ENCODE measurements at regions not wholly inside any gene's neighbourhood (a gene's known extent, or its start where the extent isn't known, plus 50 kb on each side); places are given as distances from the start of the nearest gene placed in this dataset.

DNA sequence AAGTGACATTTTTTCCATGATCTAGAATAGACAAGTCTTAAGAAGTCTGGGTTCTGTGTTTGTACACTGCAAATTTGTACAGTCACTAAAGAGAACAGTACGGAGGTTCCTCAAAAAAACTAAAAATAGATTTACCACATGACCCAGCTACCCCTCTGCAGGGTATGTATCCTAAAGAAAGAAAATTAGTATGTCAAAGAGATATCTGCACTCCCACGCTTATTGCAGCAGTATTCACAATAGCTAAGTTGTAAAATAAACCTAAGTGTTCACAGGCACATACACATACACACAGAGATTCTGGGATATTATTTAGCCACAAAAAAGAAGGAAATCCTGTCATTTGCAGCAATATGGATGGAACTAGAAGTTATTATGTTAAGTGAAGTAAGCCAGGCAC, 120.4 kb downstream of the ZIC1 start:
- TF ChIP-seq, protein P1, sequence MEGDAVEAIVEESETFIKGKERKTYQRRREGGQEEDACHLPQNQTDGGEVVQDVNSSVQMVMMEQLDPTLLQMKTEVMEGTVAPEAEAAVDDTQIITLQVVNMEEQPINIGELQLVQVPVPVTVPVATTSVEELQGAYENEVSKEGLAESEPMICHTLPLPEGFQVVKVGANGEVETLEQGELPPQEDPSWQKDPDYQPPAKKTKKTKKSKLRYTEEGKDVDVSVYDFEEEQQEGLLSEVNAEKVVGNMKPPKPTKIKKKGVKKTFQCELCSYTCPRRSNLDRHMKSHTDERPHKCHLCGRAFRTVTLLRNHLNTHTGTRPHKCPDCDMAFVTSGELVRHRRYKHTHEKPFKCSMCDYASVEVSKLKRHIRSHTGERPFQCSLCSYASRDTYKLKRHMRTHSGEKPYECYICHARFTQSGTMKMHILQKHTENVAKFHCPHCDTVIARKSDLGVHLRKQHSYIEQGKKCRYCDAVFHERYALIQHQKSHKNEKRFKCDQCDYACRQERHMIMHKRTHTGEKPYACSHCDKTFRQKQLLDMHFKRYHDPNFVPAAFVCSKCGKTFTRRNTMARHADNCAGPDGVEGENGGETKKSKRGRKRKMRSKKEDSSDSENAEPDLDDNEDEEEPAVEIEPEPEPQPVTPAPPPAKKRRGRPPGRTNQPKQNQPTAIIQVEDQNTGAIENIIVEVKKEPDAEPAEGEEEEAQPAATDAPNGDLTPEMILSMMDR (IDR thresholded peaks at IDR 0.05; ENCODE audit: insufficient read depth, low read length, poor library complexity, severe bottlenecking): no peak
- TF ChIP-seq EZH2phosphoT487 (conservative IDR thresholded peaks at IDR 0.05; ENCODE audit: low read length): no peak
- Histone ChIP-seq H3K9me2 (replicated peaks; ENCODE audit: insufficient read depth, low read length) (no peaks in the 10 kb centered on the region), H3K36me3 (ENCODE audit: low read length) (no peaks in the 10 kb centered on the region), H4K20me1 (ENCODE audit: low read depth, low read length) (no peaks in the 10 kb centered on the region), H3K4me2 (ENCODE audit: low read depth, low read length, poor library complexity, severe bottlenecking) (no peak overlapping the region), H3K9ac (ENCODE audit: low read length) (no peak overlapping the region), H3K27me3 (ENCODE audit: low read length) (no peaks in the 10 kb centered on the region), H2AFZ (ENCODE audit: low read depth, low read length, severe bottlenecking) (no peak overlapping the region), H3F3A (ENCODE audit: insufficient read depth) (no peaks in the 10 kb centered on the region), H3K27ac (ENCODE audit: low read depth, low read length) (no peak overlapping the region), H3K9me3 (ENCODE audit: insufficient read depth, low read length) (no peaks in the 10 kb centered on the region), H3K4me3 (ENCODE audit: insufficient read depth, low read length, poor library complexity, severe bottlenecking) (no peak overlapping the region), H3K79me2 (ENCODE audit: insufficient read depth, low read length) (no peaks in the 10 kb centered on the region)

DNA sequence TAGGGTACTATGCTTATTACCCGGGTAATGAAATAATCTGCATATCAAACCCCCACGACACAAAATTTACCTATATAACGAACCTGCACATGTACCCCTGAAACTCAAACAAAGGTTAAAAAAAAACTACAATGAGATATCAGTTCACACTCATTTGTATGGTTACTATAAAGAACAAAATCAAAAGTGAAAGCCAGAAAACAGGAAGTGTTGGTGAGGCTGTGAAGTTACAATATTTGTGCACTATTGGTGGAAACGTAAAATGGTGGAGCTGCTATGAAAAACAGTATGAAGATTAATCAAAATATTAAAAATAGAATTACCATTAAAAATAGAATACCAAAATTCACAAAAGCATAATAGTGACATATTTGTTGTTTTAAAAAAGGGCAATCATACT, 128.9 kb downstream of the ZIC1 start:
- Histone ChIP-seq H4K20me1 (ENCODE audit: low read depth, low read length) (no peaks in the 10 kb centered on the region), H3K9me3 (ENCODE audit: insufficient read depth, low read length) (no peaks in the 10 kb centered on the region), H3K4me2 (ENCODE audit: low read depth, low read length, poor library complexity, severe bottlenecking) (peak overlapping the region; percentile 17), H3K9ac (ENCODE audit: low read length) (no peak overlapping the region), H2AFZ (ENCODE audit: low read depth, low read length, severe bottlenecking) (no peak overlapping the region), H3K79me2 (ENCODE audit: insufficient read depth, low read length) (no peaks in the 10 kb centered on the region), H3K36me3 (ENCODE audit: low read length) (no peaks in the 10 kb centered on the region), H3K27ac (ENCODE audit: low read depth, low read length) (no peak overlapping the region), H3K4me3 (ENCODE audit: insufficient read depth, low read length, poor library complexity, severe bottlenecking) (no peak overlapping the region), H3K27me3 (ENCODE audit: low read length) (no peaks in the 10 kb centered on the region), H3K9me2 (replicated peaks; ENCODE audit: insufficient read depth, low read length) (no peaks in the 10 kb centered on the region), H3F3A (ENCODE audit: insufficient read depth) (no peaks in the 10 kb centered on the region)
- TF ChIP-seq, protein P1 (IDR thresholded peaks at IDR 0.05; ENCODE audit: insufficient read depth, low read length, poor library complexity, severe bottlenecking): no peak
- no peak for TF ChIP-seq EZH2phosphoT487 (conservative IDR thresholded peaks at IDR 0.05; ENCODE audit: low read length)

DNA sequence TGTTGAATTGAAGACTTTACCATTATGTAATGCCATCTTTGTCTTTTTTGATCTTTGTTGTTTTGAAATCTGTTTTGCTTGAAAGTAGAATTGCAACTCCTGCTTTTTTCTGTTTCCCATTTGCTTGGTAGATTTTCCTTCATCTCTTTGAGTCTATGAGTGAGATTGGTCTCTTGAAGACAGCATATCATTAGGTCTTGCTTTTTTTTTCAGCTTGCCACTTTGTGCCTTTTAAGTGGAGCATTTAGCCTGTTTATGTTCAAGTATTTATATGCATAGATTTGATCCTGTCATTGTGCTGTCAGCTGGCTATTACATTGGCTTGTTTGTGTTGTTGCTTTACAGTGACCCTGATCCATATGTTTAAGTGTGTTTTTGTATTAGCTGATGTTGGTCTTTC, 131.8 kb downstream of the ZIC1 start:
- no peaks in the 10 kb centered on the region for H4K20me1 ChIP-seq (ENCODE audit: low read depth, low read length)
- H2AFZ ChIP-seq (ENCODE audit: low read depth, low read length, severe bottlenecking): no peak overlapping the region
- H3K79me2 ChIP-seq (ENCODE audit: insufficient read depth, low read length): no peaks in the 10 kb centered on the region
- no peak overlapping the region for H3K4me3 ChIP-seq (ENCODE audit: insufficient read depth, low read length, poor library complexity, severe bottlenecking)
- no peaks in the 10 kb centered on the region for H3K9me3 ChIP-seq (ENCODE audit: insufficient read depth, low read length)
- no peak overlapping the region for H3K9ac ChIP-seq (ENCODE audit: low read length)
- H3K9me2 ChIP-seq (replicated peaks; ENCODE audit: insufficient read depth, low read length): no peaks in the 10 kb centered on the region
- H3K27me3 ChIP-seq (ENCODE audit: low read length): no peaks in the 10 kb centered on the region
- H3K4me2 ChIP-seq (ENCODE audit: low read depth, low read length, poor library complexity, severe bottlenecking): no peak overlapping the region
- no peaks in the 10 kb centered on the region for H3F3A ChIP-seq (ENCODE audit: insufficient read depth)
- no peak overlapping the region for H3K27ac ChIP-seq (ENCODE audit: low read depth, low read length)
- no peaks in the 10 kb centered on the region for H3K36me3 ChIP-seq (ENCODE audit: low read length)
- TF ChIP-seq EZH2phosphoT487 (conservative IDR thresholded peaks at IDR 0.05; ENCODE audit: low read length): no peak
- TF ChIP-seq, protein P1 (IDR thresholded peaks at IDR 0.05; ENCODE audit: insufficient read depth, low read length, poor library complexity, severe bottlenecking): no peak
